ENCODE measurements at regions not wholly inside any gene's neighbourhood (a gene's known extent, or its start where the extent isn't known, plus 50 kb on each side); places are given as distances from the start of the nearest gene placed in this dataset.

DNA sequence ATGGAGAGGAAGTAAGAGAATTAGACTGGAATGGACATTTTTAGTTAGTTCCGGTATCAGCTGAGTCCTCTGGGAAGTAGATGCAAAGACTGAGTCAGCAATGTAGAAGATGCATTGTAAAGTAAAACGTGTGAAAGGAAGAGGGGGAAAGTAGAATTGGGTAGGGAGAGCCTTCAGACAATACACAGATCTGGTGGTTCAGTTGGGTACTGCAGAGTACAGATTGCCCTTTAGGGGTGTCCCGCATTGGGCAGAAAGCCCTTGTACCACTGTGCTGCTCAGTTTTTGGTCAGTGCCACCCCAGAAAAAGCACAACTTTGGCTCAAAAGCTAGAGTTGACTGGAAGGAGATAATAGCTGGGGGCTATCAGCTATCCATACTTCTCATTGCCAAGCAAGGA, 247.4 kb downstream of the KBTBD8 start:
- TF ChIP-seq, protein P1, sequence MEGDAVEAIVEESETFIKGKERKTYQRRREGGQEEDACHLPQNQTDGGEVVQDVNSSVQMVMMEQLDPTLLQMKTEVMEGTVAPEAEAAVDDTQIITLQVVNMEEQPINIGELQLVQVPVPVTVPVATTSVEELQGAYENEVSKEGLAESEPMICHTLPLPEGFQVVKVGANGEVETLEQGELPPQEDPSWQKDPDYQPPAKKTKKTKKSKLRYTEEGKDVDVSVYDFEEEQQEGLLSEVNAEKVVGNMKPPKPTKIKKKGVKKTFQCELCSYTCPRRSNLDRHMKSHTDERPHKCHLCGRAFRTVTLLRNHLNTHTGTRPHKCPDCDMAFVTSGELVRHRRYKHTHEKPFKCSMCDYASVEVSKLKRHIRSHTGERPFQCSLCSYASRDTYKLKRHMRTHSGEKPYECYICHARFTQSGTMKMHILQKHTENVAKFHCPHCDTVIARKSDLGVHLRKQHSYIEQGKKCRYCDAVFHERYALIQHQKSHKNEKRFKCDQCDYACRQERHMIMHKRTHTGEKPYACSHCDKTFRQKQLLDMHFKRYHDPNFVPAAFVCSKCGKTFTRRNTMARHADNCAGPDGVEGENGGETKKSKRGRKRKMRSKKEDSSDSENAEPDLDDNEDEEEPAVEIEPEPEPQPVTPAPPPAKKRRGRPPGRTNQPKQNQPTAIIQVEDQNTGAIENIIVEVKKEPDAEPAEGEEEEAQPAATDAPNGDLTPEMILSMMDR (IDR thresholded peaks at IDR 0.05; ENCODE audit: poor library complexity, severe bottlenecking): no peak
- TF ChIP-seq EZH2 (IDR thresholded peaks at IDR 0.05; ENCODE audit: borderline replicate concordance, insufficient read depth, low read length, poor library complexity, severe bottlenecking) (no peak), MXI1 (conservative IDR thresholded peaks at IDR 0.05; ENCODE audit: poor library complexity, severe bottlenecking) (no peak), SMC3 (conservative IDR thresholded peaks at IDR 0.05; ENCODE audit: poor library complexity) (no peak), REST (IDR thresholded peaks at IDR 0.05; ENCODE audit: borderline replicate concordance) (no peak), EP300 (conservative IDR thresholded peaks at IDR 0.05; ENCODE audit: poor library complexity, severe bottlenecking) (no peak), RAD21 (conservative IDR thresholded peaks at IDR 0.05) (no peak)

Measured in neural cell (in vitro differentiated cells).